Gastrocnemius medialis (tissue), 4 donors: ENCODE measurements at regions not wholly inside any gene's neighbourhood (a gene's known extent, or its start where the extent isn't known, plus 50 kb on each side); places are given as distances from the start of the nearest gene placed in this dataset.
"Not testable (repeated sequence)": the region's sequence is repeated elsewhere in the genome, so short reads cannot be mapped to it uniquely, and the experiment has no call there.

Source experiments
- ATAC-seq, 2 donors: fragments of 150-250 bp; one replicate each; pipeline ENCODE4 v1.9.1; 2016
- DNase-seq, 2 donors: peaks; one replicate each; pipeline ENCODE4 v3.0.0-alpha.2; 2019
- H3K27ac ChIP-seq, 4 donors: fragments of 200-600 bp; sonication (generic); 1 replicate in 1 of 4; 2 replicates in 3 of 4; pipeline ENCODE4 v1.5.1; 2016 to 2018; ENCODE audit warnings: mild to moderate bottlenecking in 2 of 4, moderate library complexity in 1 of 4
- H3K27me3 ChIP-seq, 3 donors: fragments of 200-600 bp; sonication (generic) in 2 of 3; 1 replicate in 1 of 3; 2 replicates in 2 of 3; pipeline versions ENCODE4 v1.5.1 to v1.6.0; 2016 to 2019; ENCODE audit warnings: mild to moderate bottlenecking in 1 of 3, moderate library complexity in 1 of 3
- H3K36me3 ChIP-seq, 2 donors: fragments of 200-600 bp; sonication (generic) in 1 of 2; one replicate each; pipeline ENCODE4 v1.5.1; 2017 to 2018
- H3K4me1 ChIP-seq, 2 donors: fragments of 200-600 bp; sonication (generic) in 1 of 2; one replicate each; pipeline ENCODE4 v1.5.1; 2016 to 2017; ENCODE audit warnings: mild to moderate bottlenecking in 2 of 2
- H3K4me3 ChIP-seq, 4 donors: fragments of 200-600 bp; sonication (generic) in 3 of 4; 1 replicate in 1 of 4; 2 replicates in 3 of 4; pipeline ENCODE4 v1.5.1; 2016 to 2019; ENCODE audit warnings: mild to moderate bottlenecking in 2 of 4
- H3K9me3 ChIP-seq, 3 donors: fragments of 200-600 bp; sonication (generic) in 2 of 3; 1 replicate in 1 of 3; 2 replicates in 2 of 3; pipeline ENCODE4 v1.5.1; 2016 to 2019
- CTCF ChIP-seq, 5 experiments: fragments of 450-650 bp in 3 of 5; fragments of 200-600 bp in 2 of 5; sonication (generic) in 2 of 5; IDR thresholded peaks in 4 of 5; conservative IDR thresholded peaks in 1 of 5; 1 replicate in 4 of 5; 2 replicates in 1 of 5; pipeline ENCODE4 v1.5.1; 2016 to 2019; ENCODE audit warnings: antibody characterized with exemption in 5 of 5, mild to moderate bottlenecking in 3 of 5, moderate library complexity in 3 of 5
- POLR2A ChIP-seq, 2 donors: fragments of 450-650 bp; IDR thresholded peaks; one replicate each; pipeline ENCODE4 v1.6.1; 2017; ENCODE audit warnings: antibody characterized with exemption in 2 of 2, mild to moderate bottlenecking in 2 of 2, moderate library complexity in 2 of 2
- in situ Hi-C, 4 donors: fragments of 200-750 bp; cut with MboI; loops; one replicate each; pipeline versions ENCODE4 v1.15.0 to v1.8.0; 2017; ENCODE audit warnings: low sequenced_read_pairs in 4 of 4
- intact Hi-C: fragments of 100-400 bp; cut with DNase I; formaldehyde crosslinking; loops from one replicate; pipeline ENCODE4 v1.15.1; 2023; ENCODE audit warnings: low total_unique reads

GRCh38 chrX:10988653-10989052 is 122.5 kb upstream of the HCCS start:
- in situ Hi-C loops, result no loop called here
- no peak overlapping the region for H3K27ac ChIP-seq
- DNase-seq, result no peak
- H3K4me3 ChIP-seq, result no peak overlapping the region
- TF ChIP-seq CTCF (IDR thresholded peaks at IDR 0.05 in 4 of 5, conservative IDR thresholded peaks at IDR 0.05 in 1 of 5) (no peak), POLR2A (IDR thresholded peaks at IDR 0.05) (no peak)
- H3K36me3 ChIP-seq, result no peaks in the 10 kb centered on the region
- H3K4me1 ChIP-seq, result no peaks in the 10 kb centered on the region
- H3K9me3 ChIP-seq, result no peaks in the 10 kb centered on the region
- H3K27me3 ChIP-seq, result no peaks in the 10 kb centered on the region
- no peak for ATAC-seq
- intact Hi-C loops, result no loop called here

GRCh38 chrX:10989386-10989785 is 121.7 kb upstream of the HCCS start:
- TF ChIP-seq CTCF (IDR thresholded peaks at IDR 0.05 in 4 of 5, conservative IDR thresholded peaks at IDR 0.05 in 1 of 5), result no peak
- TF ChIP-seq POLR2A (IDR thresholded peaks at IDR 0.05), result no peak
- Histone ChIP-seq H3K36me3 (no peaks in the 10 kb centered on the region), H3K27ac (no peak overlapping the region), H3K27me3 (no peaks in the 10 kb centered on the region), H3K4me3 (no peak overlapping the region), H3K4me1 (no peaks in the 10 kb centered on the region), H3K9me3 (no peaks in the 10 kb centered on the region)
- in situ Hi-C loops (no loop called here), intact Hi-C loops (no loop called here)
- ATAC-seq (no peak), DNase-seq (no peak)

GRCh38 chrX:10990418-10990817 is 120.7 kb upstream of the HCCS start:
- no peak for ATAC-seq
- intact Hi-C loops, result no loop called here

GRCh38 chrX:10990976-10991375 is 120.2 kb upstream of the HCCS start:
- Histone ChIP-seq H3K36me3 (no peaks in the 10 kb centered on the region), H3K27me3 (no peaks in the 10 kb centered on the region), H3K4me1 (no peaks in the 10 kb centered on the region), H3K27ac (no peak overlapping the region), H3K4me3 (no peak overlapping the region), H3K9me3 (no peaks in the 10 kb centered on the region)
- DNase-seq (no peak), ATAC-seq (no peak)
- in situ Hi-C loops, result no loop called here
- intact Hi-C loops, result no loop called here
- no peak for TF ChIP-seq CTCF (IDR thresholded peaks at IDR 0.05 in 4 of 5, conservative IDR thresholded peaks at IDR 0.05 in 1 of 5)
- no peak for TF ChIP-seq POLR2A (IDR thresholded peaks at IDR 0.05)

More at GRCh38 chrX:10990418-10990817, 120.7 kb upstream of the HCCS start:
- in situ Hi-C loops, result no loop called here
- Histone ChIP-seq H3K9me3 (no peaks in the 10 kb centered on the region), H3K36me3 (no peaks in the 10 kb centered on the region), H3K4me1 (no peaks in the 10 kb centered on the region), H3K4me3 (no peak overlapping the region), H3K27me3 (no peaks in the 10 kb centered on the region), H3K27ac (no peak overlapping the region)
- DNase-seq, result no peak
- TF ChIP-seq CTCF (IDR thresholded peaks at IDR 0.05 in 4 of 5, conservative IDR thresholded peaks at IDR 0.05 in 1 of 5) (no peak), POLR2A (IDR thresholded peaks at IDR 0.05) (no peak)

- in situ Hi-C loops, result no loop called here
Measured at GRCh38 chrX:10992110-10992509, 119.0 kb upstream of the HCCS start.

GRCh38 chrX:11007076-11007475 is 104.1 kb upstream of the HCCS start:
- H3K9me3 ChIP-seq, H3K4me1 ChIP-seq, ATAC-seq, H3K27me3 ChIP-seq, H3K36me3 ChIP-seq, H3K27ac ChIP-seq, in situ Hi-C loops, intact Hi-C loops, H3K4me3 ChIP-seq, DNase-seq: not testable (repeated sequence)

More at GRCh38 chrX:10992110-10992509, 119.0 kb upstream of the HCCS start:
- intact Hi-C loops, result no loop called here
- no peak for TF ChIP-seq POLR2A (IDR thresholded peaks at IDR 0.05)
- TF ChIP-seq CTCF (IDR thresholded peaks at IDR 0.05 in 4 of 5, conservative IDR thresholded peaks at IDR 0.05 in 1 of 5), result no peak
- ATAC-seq (no peak), DNase-seq (no peak)
- Histone ChIP-seq H3K4me3 (no peak overlapping the region), H3K36me3 (no peaks in the 10 kb centered on the region), H3K27me3 (no peaks in the 10 kb centered on the region), H3K27ac (no peak overlapping the region), H3K4me1 (no peaks in the 10 kb centered on the region), H3K9me3 (no peaks in the 10 kb centered on the region)
